ENCODE measurements at regions not wholly inside any gene's neighbourhood (a gene's known extent, or its start where the extent isn't known, plus 50 kb on each side); places are given as distances from the start of the nearest gene placed in this dataset.

- TF ChIP-seq CTCF (IDR thresholded peaks at IDR 0.05) (no peak), POLR2A (IDR thresholded peaks at IDR 0.05) (no peak)
These were observed 478.4 kb downstream of the STK39 start for GRCh38 chr2:167769020-167769419.
